ENCODE measurements at regions not wholly inside any gene's neighbourhood (a gene's known extent, or its start where the extent isn't known, plus 50 kb on each side); places are given as distances from the start of the nearest gene placed in this dataset.

DNA sequence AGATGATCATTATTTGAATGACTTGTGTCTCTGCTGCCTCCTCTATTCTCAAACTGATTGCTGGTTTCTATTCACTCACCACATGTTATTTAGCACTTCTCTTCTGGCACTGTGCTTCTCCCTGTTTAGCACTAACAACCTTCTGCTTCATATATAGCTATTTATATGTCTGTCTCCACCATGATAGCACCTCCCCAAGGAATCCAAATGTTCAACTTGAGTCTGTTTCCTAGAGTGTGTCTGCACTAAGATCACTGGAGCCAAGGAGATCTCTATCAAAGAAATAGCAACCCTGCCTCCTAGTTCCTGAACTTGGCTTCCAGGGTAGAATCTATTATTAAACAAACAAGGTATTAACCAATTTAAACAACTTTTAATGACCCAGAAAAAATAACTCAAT, 104.5 kb downstream of the CYP26A1 start:
- no peaks in the 10 kb centered on the region for H3K36me3 ChIP-seq (ENCODE audit: control insufficient read depth, insufficient read depth, low read length)
- H3K9me3 ChIP-seq (ENCODE audit: control insufficient read depth, insufficient read depth, low read length): no peaks in the 10 kb centered on the region
- no peak overlapping the region for H3K27ac ChIP-seq (ENCODE audit: low read depth, low read length)
- H3K4me3 ChIP-seq (ENCODE audit: low read depth, low read length): no peak overlapping the region
- no peaks in the 10 kb centered on the region for H3K27me3 ChIP-seq (ENCODE audit: control insufficient read depth, insufficient read depth, low read length)
- no peaks in the 10 kb centered on the region for H3K4me1 ChIP-seq (ENCODE audit: control insufficient read depth, insufficient read depth, low read length)
- H3K9ac ChIP-seq (ENCODE audit: low read depth, low read length): no peak overlapping the region

- Histone ChIP-seq H3K36me3 (ENCODE audit: control insufficient read depth, insufficient read depth, low read length) (no peaks in the 10 kb centered on the region), H3K27ac (ENCODE audit: low read depth, low read length) (no peak overlapping the region), H3K4me3 (ENCODE audit: low read depth, low read length) (no peak overlapping the region), H3K9me3 (ENCODE audit: control insufficient read depth, insufficient read depth, low read length) (no peaks in the 10 kb centered on the region), H3K27me3 (ENCODE audit: control insufficient read depth, insufficient read depth, low read length) (no peaks in the 10 kb centered on the region), H3K4me1 (ENCODE audit: control insufficient read depth, insufficient read depth, low read length) (no peaks in the 10 kb centered on the region), H3K9ac (ENCODE audit: low read depth, low read length) (no peak overlapping the region)
These were observed 106.8 kb downstream of the CYP26A1 start for GRCh38 chr10:93180482-93180931.

GRCh38 chr10:93181271-93182048, 107.8 kb downstream of the CYP26A1 start:
- no peak overlapping the region for H3K4me3 ChIP-seq (ENCODE audit: low read depth, low read length)
- no peak overlapping the region for H3K27ac ChIP-seq (ENCODE audit: low read depth, low read length)
- no peaks in the 10 kb centered on the region for H3K27me3 ChIP-seq (ENCODE audit: control insufficient read depth, insufficient read depth, low read length)
- no peak overlapping the region for H3K9ac ChIP-seq (ENCODE audit: low read depth, low read length)
- no peaks in the 10 kb centered on the region for H3K36me3 ChIP-seq (ENCODE audit: control insufficient read depth, insufficient read depth, low read length)
- no peaks in the 10 kb centered on the region for H3K9me3 ChIP-seq (ENCODE audit: control insufficient read depth, insufficient read depth, low read length)
- no peaks in the 10 kb centered on the region for H3K4me1 ChIP-seq (ENCODE audit: control insufficient read depth, insufficient read depth, low read length)

GRCh38 chr10:93182049-93182327, 108.3 kb downstream of the CYP26A1 start:
- Histone ChIP-seq H3K36me3 (ENCODE audit: control insufficient read depth, insufficient read depth, low read length) (no peaks in the 10 kb centered on the region), H3K27ac (ENCODE audit: low read depth, low read length) (no peak overlapping the region), H3K9me3 (ENCODE audit: control insufficient read depth, insufficient read depth, low read length) (no peaks in the 10 kb centered on the region), H3K4me3 (ENCODE audit: low read depth, low read length) (no peak overlapping the region), H3K4me1 (ENCODE audit: control insufficient read depth, insufficient read depth, low read length) (no peaks in the 10 kb centered on the region), H3K27me3 (ENCODE audit: control insufficient read depth, insufficient read depth, low read length) (no peaks in the 10 kb centered on the region), H3K9ac (ENCODE audit: low read depth, low read length) (no peak overlapping the region)

GRCh38 chr10:93182790-93183189, 109.1 kb downstream of the CYP26A1 start:
- Histone ChIP-seq H3K4me1 (ENCODE audit: control insufficient read depth, insufficient read depth, low read length) (no peaks in the 10 kb centered on the region), H3K36me3 (ENCODE audit: control insufficient read depth, insufficient read depth, low read length) (no peaks in the 10 kb centered on the region), H3K9ac (ENCODE audit: low read depth, low read length) (no peak overlapping the region), H3K9me3 (ENCODE audit: control insufficient read depth, insufficient read depth, low read length) (no peaks in the 10 kb centered on the region), H3K4me3 (ENCODE audit: low read depth, low read length) (no peak overlapping the region), H3K27ac (ENCODE audit: low read depth, low read length) (no peak overlapping the region), H3K27me3 (ENCODE audit: control insufficient read depth, insufficient read depth, low read length) (no peaks in the 10 kb centered on the region)

DNA sequence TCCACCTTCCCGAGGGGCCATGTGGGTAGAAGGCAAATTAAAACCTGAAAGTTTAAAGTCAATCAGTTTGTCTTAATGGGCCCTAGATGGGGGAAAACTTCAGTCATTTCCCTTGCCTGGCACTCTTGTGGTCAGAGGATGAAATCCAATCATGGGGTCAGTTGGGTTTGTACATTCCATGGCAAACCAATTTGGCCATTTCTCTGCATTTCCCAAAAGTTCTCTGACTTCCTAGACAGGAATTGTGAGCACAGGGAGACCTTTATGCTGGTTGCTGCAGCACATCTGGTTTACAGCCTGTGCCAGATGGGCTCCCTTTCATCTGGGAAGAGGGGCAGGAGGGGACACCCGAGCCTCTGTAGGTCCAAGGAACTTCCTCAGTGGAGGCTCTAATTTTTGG, 113.0 kb downstream of the CYP26A1 start:
- H3K27me3 ChIP-seq (ENCODE audit: control insufficient read depth, insufficient read depth, low read length): no peaks in the 10 kb centered on the region

GRCh38 chr10:93189944-93190343, 116.3 kb downstream of the CYP26A1 start:
- H3K27me3 ChIP-seq (ENCODE audit: control insufficient read depth, insufficient read depth, low read length): no peaks in the 10 kb centered on the region
- H3K9me3 ChIP-seq (ENCODE audit: control insufficient read depth, insufficient read depth, low read length): no peaks in the 10 kb centered on the region
- no peak overlapping the region for H3K9ac ChIP-seq (ENCODE audit: low read depth, low read length)
- H3K4me3 ChIP-seq (ENCODE audit: low read depth, low read length): no peak overlapping the region
- H3K36me3 ChIP-seq (ENCODE audit: control insufficient read depth, insufficient read depth, low read length): no peaks in the 10 kb centered on the region
- no peaks in the 10 kb centered on the region for H3K4me1 ChIP-seq (ENCODE audit: control insufficient read depth, insufficient read depth, low read length)
- no peak overlapping the region for H3K27ac ChIP-seq (ENCODE audit: low read depth, low read length)

More for the DNA sequence above, 113.0 kb downstream of the CYP26A1 start:
- no peak overlapping the region for H3K4me3 ChIP-seq (ENCODE audit: low read depth, low read length)
- no peaks in the 10 kb centered on the region for H3K9me3 ChIP-seq (ENCODE audit: control insufficient read depth, insufficient read depth, low read length)
- no peak overlapping the region for H3K27ac ChIP-seq (ENCODE audit: low read depth, low read length)
- H3K9ac ChIP-seq (ENCODE audit: low read depth, low read length): no peak overlapping the region
- no peaks in the 10 kb centered on the region for H3K36me3 ChIP-seq (ENCODE audit: control insufficient read depth, insufficient read depth, low read length)
- no peaks in the 10 kb centered on the region for H3K4me1 ChIP-seq (ENCODE audit: control insufficient read depth, insufficient read depth, low read length)

GRCh38 chr10:93190372-93190771, 116.7 kb downstream of the CYP26A1 start:
- no peak overlapping the region for H3K27ac ChIP-seq (ENCODE audit: low read depth, low read length)
- H3K27me3 ChIP-seq (ENCODE audit: control insufficient read depth, insufficient read depth, low read length): no peaks in the 10 kb centered on the region
- H3K9ac ChIP-seq (ENCODE audit: low read depth, low read length): no peak overlapping the region
- no peak overlapping the region for H3K4me3 ChIP-seq (ENCODE audit: low read depth, low read length)
- no peaks in the 10 kb centered on the region for H3K4me1 ChIP-seq (ENCODE audit: control insufficient read depth, insufficient read depth, low read length)
- H3K36me3 ChIP-seq (ENCODE audit: control insufficient read depth, insufficient read depth, low read length): no peaks in the 10 kb centered on the region
- no peaks in the 10 kb centered on the region for H3K9me3 ChIP-seq (ENCODE audit: control insufficient read depth, insufficient read depth, low read length)

GRCh38 chr10:93193906-93194305, 120.2 kb downstream of the CYP26A1 start:
- Histone ChIP-seq H3K4me1 (ENCODE audit: control insufficient read depth, insufficient read depth, low read length) (peaks cover 10% of the 10 kb centered on the region), H3K9me3 (ENCODE audit: control insufficient read depth, insufficient read depth, low read length) (no peaks in the 10 kb centered on the region), H3K4me3 (ENCODE audit: low read depth, low read length) (no peak overlapping the region), H3K27me3 (ENCODE audit: control insufficient read depth, insufficient read depth, low read length) (no peaks in the 10 kb centered on the region), H3K36me3 (ENCODE audit: control insufficient read depth, insufficient read depth, low read length) (no peaks in the 10 kb centered on the region), H3K27ac (ENCODE audit: low read depth, low read length) (no peak overlapping the region), H3K9ac (ENCODE audit: low read depth, low read length) (no peak overlapping the region)

DNA sequence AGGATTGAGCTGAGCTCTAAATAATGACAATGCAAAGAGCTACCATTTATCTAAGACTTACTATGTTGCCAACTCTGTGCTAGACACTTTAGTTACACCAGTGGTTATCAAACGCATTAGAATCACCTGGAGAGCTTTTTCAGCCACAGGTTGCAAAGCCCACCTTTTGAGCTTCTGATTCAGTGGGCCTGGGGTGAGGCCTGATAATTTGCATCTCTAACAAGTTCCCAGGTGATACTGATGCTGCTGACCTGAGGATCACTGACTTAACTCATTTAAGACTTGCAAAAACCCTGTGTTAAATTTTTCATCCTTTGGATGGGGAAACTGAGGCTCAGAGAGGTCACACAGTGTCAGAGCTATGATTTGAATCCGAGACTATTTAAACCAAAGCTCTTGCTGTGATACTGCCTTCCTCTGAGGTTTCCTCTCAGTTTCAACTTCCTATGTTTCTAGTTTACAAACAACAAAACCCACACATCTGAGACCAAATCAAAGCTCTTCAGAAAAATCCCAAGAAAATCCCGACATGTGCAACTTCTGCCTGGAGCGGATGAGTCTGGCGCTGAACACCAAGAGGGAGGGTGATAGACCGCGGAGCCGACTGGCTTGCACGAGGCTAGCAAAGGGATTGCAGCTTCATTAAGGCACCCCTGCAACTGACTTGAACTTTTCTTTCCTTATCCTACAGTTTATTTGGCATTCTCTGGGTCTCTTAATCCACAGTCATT, 124.9 kb downstream of the CYP26A1 start:
- H3K36me3 ChIP-seq (ENCODE audit: control insufficient read depth, insufficient read depth, low read length): no peaks in the 10 kb centered on the region
- H3K9me3 ChIP-seq (ENCODE audit: control insufficient read depth, insufficient read depth, low read length): no peaks in the 10 kb centered on the region
- no peak overlapping the region for H3K4me3 ChIP-seq (ENCODE audit: low read depth, low read length)
- peak overlapping the region; percentile 52 for H3K27ac ChIP-seq (ENCODE audit: low read depth, low read length)
- H3K9ac ChIP-seq (ENCODE audit: low read depth, low read length): no peak overlapping the region
- H3K4me1 ChIP-seq (ENCODE audit: control insufficient read depth, insufficient read depth, low read length): peaks cover 19% of the 10 kb centered on the region
- H3K27me3 ChIP-seq (ENCODE audit: control insufficient read depth, insufficient read depth, low read length): no peaks in the 10 kb centered on the region

DNA sequence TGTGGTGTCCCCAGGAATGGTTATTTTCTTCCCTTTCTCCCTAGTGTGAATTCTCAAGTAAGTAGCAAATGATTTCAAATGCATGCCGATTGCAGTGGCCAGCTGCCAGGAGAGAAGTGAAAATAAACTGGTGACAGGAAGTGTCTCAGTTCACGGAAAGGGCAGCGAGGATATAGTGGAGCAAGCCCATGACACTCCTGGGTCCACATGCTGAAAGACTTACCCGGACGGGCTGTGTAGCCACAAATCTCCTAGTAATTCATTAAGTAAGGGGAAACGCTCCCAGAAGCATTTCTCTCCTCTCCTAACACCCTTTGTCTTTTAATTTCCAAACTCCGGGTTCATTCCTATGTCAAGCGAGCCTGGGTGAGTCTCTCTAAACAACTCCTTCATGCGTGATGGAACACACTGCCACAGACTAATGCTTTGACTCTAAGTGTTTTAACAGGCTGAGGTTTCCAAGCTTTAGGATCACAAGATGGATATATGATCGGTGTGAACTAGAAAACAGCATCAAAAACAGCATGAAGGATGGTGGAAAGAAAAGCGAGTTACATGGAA, 125.6 kb downstream of the CYP26A1 start:
- Histone ChIP-seq H3K27ac (ENCODE audit: low read depth, low read length) (peak overlapping the region; percentile 34), H3K9me3 (ENCODE audit: control insufficient read depth, insufficient read depth, low read length) (no peaks in the 10 kb centered on the region), H3K9ac (ENCODE audit: low read depth, low read length) (no peak overlapping the region), H3K27me3 (ENCODE audit: control insufficient read depth, insufficient read depth, low read length) (no peaks in the 10 kb centered on the region), H3K36me3 (ENCODE audit: control insufficient read depth, insufficient read depth, low read length) (no peaks in the 10 kb centered on the region), H3K4me1 (ENCODE audit: control insufficient read depth, insufficient read depth, low read length) (peaks cover 19% of the 10 kb centered on the region), H3K4me3 (ENCODE audit: low read depth, low read length) (no peak overlapping the region)
